Panc1 (cell line): ENCODE measurements at regions not wholly inside any gene's neighbourhood (a gene's known extent, or its start where the extent isn't known, plus 50 kb on each side); places are given as distances from the start of the nearest gene placed in this dataset.

ENCODE experiments used
- ATAC-seq: fragments of 200-7000 bp; cut with Tn5 transposase; 2 replicates; pipeline ENCODE4 v1.9.1; 2020; ENCODE audit warnings: mild to moderate bottlenecking, moderate library complexity
- BruUV-seq: library from RNA; stranded (reverse); fragments of 400-500 nt; replicated peaks from 2 replicates; lab custom pipeline; 2021; lab: Mats Ljungman, UMichigan
- CTCF ChIA-PET: fragments of 300-600 bp; sonication (Branson Sonifier 250); formaldehyde crosslinking; loops from one replicate; lab custom pipeline; 2022; ENCODE audit warnings: antibody characterized with exemption; lab: Charles Lee
- POLR2A ChIA-PET: fragments of 300-600 bp; sonication (Branson Sonifier 250); formaldehyde crosslinking; loops from one replicate; lab custom pipeline; 2022; ENCODE audit warnings: antibody characterized with exemption; lab: Charles Lee
- DNase-seq: peaks from one replicate; pipeline ENCODE4 v3.0.0-alpha.2; 2010; ENCODE audit warnings: low read depth, low spot score
- H3K27ac ChIP-seq: 2 replicates; pipeline ENCODE4 v1.5.1; 2011; ENCODE audit warnings: mild to moderate bottlenecking, low read length, inconsistent platforms
- H3K27me3 ChIP-seq: fragments of 200-500 bp; sonication (Bioruptor generic); 2 replicates; pipeline ENCODE4 v1.6.0; 2014; ENCODE audit warnings: low read length, inconsistent platforms; ENCODE audit not compliant: control insufficient read depth, insufficient read depth
- H3K36me3 ChIP-seq: fragments of 200-500 bp; sonication (Bioruptor generic); 2 replicates; pipeline ENCODE4 v1.5.1; 2014; ENCODE audit warnings: inconsistent platforms, mild to moderate bottlenecking, low read length, moderate library complexity; ENCODE audit not compliant: control insufficient read depth, insufficient read depth
- H3K4me1 ChIP-seq: 2 replicates; pipeline ENCODE4 v1.5.1; 2011; ENCODE audit warnings: inconsistent platforms, mild to moderate bottlenecking, low read length, moderate library complexity; ENCODE audit not compliant: control insufficient read depth, insufficient read depth
- H3K4me3 ChIP-seq, 2 experiments: 2 replicates each; pipeline ENCODE4 v1.5.1; 2011 to 2012; ENCODE audit warnings: low read depth in 2 of 2, low read length in 2 of 2, mild to moderate bottlenecking in 2 of 2, inconsistent platforms in 1 of 2, moderate library complexity in 1 of 2
- H3K9me3 ChIP-seq: fragments of 200-500 bp; sonication (Bioruptor generic); 2 replicates; pipeline ENCODE4 v1.5.1; 2014; ENCODE audit warnings: low read depth, mild to moderate bottlenecking, inconsistent platforms, low read length, moderate library complexity; ENCODE audit not compliant: control insufficient read depth, insufficient read depth
- CTCF ChIP-seq: fragments of 450-650 bp; IDR thresholded peaks from 2 replicates; pipeline ENCODE4 v1.5.1; 2017; ENCODE audit warnings: mild to moderate bottlenecking
- POLR2AphosphoS5 ChIP-seq: IDR thresholded peaks from 2 replicates; pipeline ENCODE4 v1.6.1; 2012; ENCODE audit warnings: mild to moderate bottlenecking, low read depth, low read length, moderate library complexity
- REST ChIP-seq, 2 experiments: IDR thresholded peaks; 2 replicates each; pipeline ENCODE4 v1.6.1; 2011 to 2012; ENCODE audit warnings: low read depth in 2 of 2, control low read depth in 1 of 2, low read length in 1 of 2, mild to moderate bottlenecking in 1 of 2, moderate library complexity in 1 of 2; ENCODE audit not compliant: insufficient read depth in 1 of 2
- SIN3A ChIP-seq: IDR thresholded peaks from 2 replicates; pipeline ENCODE4 v1.6.1; 2012; ENCODE audit warnings: low read depth, mild to moderate bottlenecking, low read length, moderate library complexity, borderline replicate concordance; ENCODE audit not compliant: insufficient read depth
- TCF7L2 ChIP-seq: IDR thresholded peaks from 2 replicates; pipeline ENCODE4 v1.6.1; 2011; ENCODE audit warnings: mild to moderate bottlenecking, low read depth, low read length, inconsistent platforms
- in situ Hi-C: cut with HindIII; loops from 2 replicates; pipeline ENCODE4 v1.10.0; 2016; ENCODE audit warnings: low sequenced_read_pairs, low pct_unique_long_range_greater_than_20kb
- intact Hi-C: fragments of 100-400 bp; cut with micrococcal nuclease; formaldehyde crosslinking; loops from one replicate; pipeline ENCODE4 v1.10.0; 2022; ENCODE audit not compliant: unreplicated experiment

GRCh38 chr6:137341681-137342195, 122.6 kb upstream of the IFNGR1 start:
- POLR2A ChIA-PET, result no interaction called here
- intact Hi-C loops, result loop anchor here (2.0 kb wide), 1 partner anchor 299 kb away; no protein-coding TSS in a partner anchor
- Histone ChIP-seq H3K27me3 (peaks cover 33% of the 10 kb centered on the region), H3K4me1 (no peaks in the 10 kb centered on the region; the same call in 1 of the 2 replicates), H3K36me3 (no peaks in the 10 kb centered on the region; the same call in 1 of the 2 replicates), H3K9me3 (no peaks in the 10 kb centered on the region), H3K27ac (no peak overlapping the region), H3K4me3 (no peak overlapping the region)
- TF ChIP-seq POLR2AphosphoS5, result no peak
- no peak for TF ChIP-seq SIN3A
- peak; percentile 49 for TF ChIP-seq CTCF
- no peak for TF ChIP-seq TCF7L2
- BruUV-seq, result no TSS peak
- ATAC-seq (peak; percentile 68), DNase-seq (no peak)
- CTCF ChIA-PET, result interaction anchor here (0.6 kb wide), 1 partner anchor 629 kb away, joined by 4 read pairs; no protein-coding TSS in a partner anchor
- in situ Hi-C loops, result no loop called here

- POLR2A ChIA-PET, result no interaction called here
- no TSS peak for BruUV-seq
- Histone ChIP-seq H3K4me1 (no peaks in the 10 kb centered on the region; the same call in 1 of the 2 replicates), H3K27me3 (peaks cover 30% of the 10 kb centered on the region), H3K27ac (no peak overlapping the region), H3K4me3 (no peak overlapping the region), H3K36me3 (no peaks in the 10 kb centered on the region), H3K9me3 (no peaks in the 10 kb centered on the region)
- CTCF ChIA-PET, result no interaction called here
- ATAC-seq (no peak), DNase-seq (no peak)
- no peak for TF ChIP-seq TCF7L2
- TF ChIP-seq POLR2AphosphoS5, result no peak
- TF ChIP-seq SIN3A, result no peak
- no peak for TF ChIP-seq CTCF
- no peak for TF ChIP-seq REST (IDR thresholded peaks at IDR 0.05; ENCODE audit: insufficient read depth in 1 of 2, low read depth in 2 of 2, low read length in 1 of 2)
- in situ Hi-C loops, result no loop called here
- intact Hi-C loops, result no loop called here
Observed at GRCh38 chr6:137339929-137340559, 120.9 kb upstream of the IFNGR1 start.
